HG03175 (cell line): ENCODE measurements at regions not wholly inside any gene's neighbourhood (a gene's known extent, or its start where the extent isn't known, plus 50 kb on each side); places are given as distances from the start of the nearest gene placed in this dataset.

Experiments used
- ATAC-seq: cut with Tn5 transposase; IDR thresholded peaks from one replicate; pipeline ENCODE4 v1.9.1; 2021; ENCODE audit warnings: mild to moderate bottlenecking, moderate library complexity; ENCODE audit not compliant: unreplicated experiment

GRCh38 chr1:56320464-56321149 lies 258.8 kb downstream of the PLPP3 start:
- ATAC-seq, result no peak

- ATAC-seq, result no peak
These were observed 261.6 kb downstream of the PLPP3 start for GRCh38 chr1:56317722-56318121.

GRCh38 chr1:56315293-56315942 lies 263.9 kb downstream of the PLPP3 start:
- ATAC-seq, result no peak

GRCh38 chr1:56313560-56313959 lies 265.8 kb downstream of the PLPP3 start:
- ATAC-seq, result no peak

- ATAC-seq, result no peak
These were observed 267.6 kb downstream of the PLPP3 start for GRCh38 chr1:56311766-56312165.

- ATAC-seq, result no peak
These were observed 268.4 kb downstream of the PLPP3 start for GRCh38 chr1:56310945-56311344.

- no peak for ATAC-seq
These were observed 270.3 kb downstream of the PLPP3 start for GRCh38 chr1:56309065-56309464.

GRCh38 chr1:56304975-56305374 lies 274.4 kb downstream of the PLPP3 start:
- ATAC-seq, result no peak

- ATAC-seq, result no peak
These were observed 275.6 kb downstream of the PLPP3 start for GRCh38 chr1:56303805-56304204.

GRCh38 chr1:56302878-56303277 lies 276.5 kb downstream of the PLPP3 start:
- ATAC-seq, result no peak

GRCh38 chr1:56301791-56302190 lies 277.6 kb downstream of the PLPP3 start:
- ATAC-seq, result no peak

GRCh38 chr1:56300836-56301235 lies 278.5 kb downstream of the PLPP3 start:
- no peak for ATAC-seq

GRCh38 chr1:56298866-56299265 lies 280.5 kb downstream of the PLPP3 start:
- ATAC-seq, result no peak

GRCh38 chr1:56297904-56298303 lies 281.5 kb downstream of the PLPP3 start:
- no peak for ATAC-seq

GRCh38 chr1:56297208-56297607 lies 282.2 kb downstream of the PLPP3 start:
- no peak for ATAC-seq

GRCh38 chr1:56295949-56296929 lies 283.1 kb downstream of the PLPP3 start:
- ATAC-seq, result no peak

GRCh38 chr1:56291374-56291919 lies 287.9 kb downstream of the PLPP3 start:
- ATAC-seq, result no peak

GRCh38 chr1:56289260-56289659 lies 290.1 kb downstream of the PLPP3 start:
- no peak for ATAC-seq

- ATAC-seq, result no peak
These were observed 291.6 kb downstream of the PLPP3 start for GRCh38 chr1:56287721-56288120.

- ATAC-seq, result no peak
These were observed 292.4 kb downstream of the PLPP3 start for GRCh38 chr1:56286956-56287355.

GRCh38 chr1:56286506-56286905 lies 292.9 kb downstream of the PLPP3 start:
- no peak for ATAC-seq
